Activated CD8-positive, alpha-beta T cell treated with anti-CD3 and anti-CD28 coated beads, Interleukin-2, amount 10 ng/mL, durations not matched to agents 7 days and 5 days (primary cell): ENCODE measurements at regions not wholly inside any gene's neighbourhood (a gene's known extent, or its start where the extent isn't known, plus 50 kb on each side); places are given as distances from the start of the nearest gene placed in this dataset.

Experiments
- ATAC-seq: fragments of 150-1000 bp; cut with Tn5 transposase; one replicate; pipeline ENCODE4 v1.10.0; 2021; ENCODE audit warnings: moderate library complexity
- CTCF ChIA-PET: fragments of 350-600 bp; sonication (Branson Sonifier 250); formaldehyde crosslinking; loops from one replicate; lab custom pipeline; 2021; ENCODE audit warnings: antibody characterized with exemption; lab: Charles Lee
- POLR2A ChIA-PET: fragments of 350-600 bp; sonication (Branson Sonifier 250); formaldehyde crosslinking; loops from one replicate; lab custom pipeline; 2021; ENCODE audit warnings: antibody characterized with exemption; lab: Charles Lee
- DNase-seq: peaks from one replicate; pipeline ENCODE4 v3.0.0-alpha.2; 2020
- H3K27ac Mint-ChIP-seq: one replicate; pipeline ENCODE4 v1.8.0; 2021; ENCODE audit warnings: mild to moderate bottlenecking, mixed read lengths
- H3K27me3 Mint-ChIP-seq: one replicate; pipeline ENCODE4 v1.8.0; 2021; ENCODE audit warnings: low read depth, mixed read lengths
- H3K36me3 Mint-ChIP-seq: one replicate; pipeline ENCODE4 v1.8.0; 2021; ENCODE audit warnings: low read depth, mixed read lengths
- H3K4me1 Mint-ChIP-seq: one replicate; pipeline ENCODE4 v1.8.0; 2021; ENCODE audit warnings: low read depth, mixed read lengths
- H3K4me3 Mint-ChIP-seq: one replicate; pipeline ENCODE4 v1.8.0; 2021; ENCODE audit warnings: mild to moderate bottlenecking, mixed read lengths
- H3K9me3 Mint-ChIP-seq: one replicate; pipeline ENCODE4 v1.8.0; 2022; ENCODE audit warnings: mixed read lengths; ENCODE audit not compliant: insufficient read depth

DNA sequence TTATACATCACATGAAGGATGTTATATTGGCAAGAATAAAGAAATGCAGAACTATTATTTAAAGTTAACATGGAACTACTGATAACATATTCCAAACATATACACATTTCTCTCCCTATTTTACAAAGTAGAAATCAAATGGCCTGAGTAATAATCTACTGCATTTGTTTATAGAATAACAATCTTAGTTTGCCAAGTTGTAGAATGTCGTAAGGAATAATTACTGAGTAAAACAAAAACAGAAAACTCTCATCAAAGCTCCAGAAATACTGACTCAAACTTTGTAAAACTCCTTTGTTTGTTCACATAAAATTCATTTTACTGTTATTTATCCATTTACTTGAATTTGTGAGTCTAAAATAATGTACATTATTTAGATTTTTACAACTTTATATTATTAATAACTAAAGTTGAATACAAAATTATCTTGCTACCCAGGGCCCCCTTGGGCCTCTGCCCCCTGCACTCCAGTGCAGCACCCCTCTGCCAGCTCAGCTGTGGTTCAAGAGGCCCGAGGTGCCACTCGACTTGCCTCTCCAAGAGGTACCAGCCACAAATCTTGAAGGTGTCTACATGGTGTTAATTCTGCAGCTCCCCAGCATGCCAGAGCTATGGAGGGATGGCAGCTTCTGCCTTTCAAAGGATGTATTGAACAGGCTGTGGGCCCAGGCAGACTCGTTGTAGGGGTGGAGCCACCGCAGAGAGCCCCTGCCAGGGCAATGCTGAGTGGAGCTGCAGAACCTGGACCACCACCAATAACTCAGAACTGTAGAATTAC, 2819.7 kb downstream of the PCDH9 start:
- CTCF ChIA-PET = no interaction called here
- Mint-ChIP-seq H3K9me3 (peaks cover 24% of the 10 kb centered on the region), H3K36me3 (no peaks in the 10 kb centered on the region), H3K4me3 (no peak overlapping the region), H3K27me3 (no peaks in the 10 kb centered on the region), H3K27ac (no peak overlapping the region), H3K4me1 (no peaks in the 10 kb centered on the region)
- DNase-seq (no peak), ATAC-seq (no peak)
- POLR2A ChIA-PET = no interaction called here

DNA sequence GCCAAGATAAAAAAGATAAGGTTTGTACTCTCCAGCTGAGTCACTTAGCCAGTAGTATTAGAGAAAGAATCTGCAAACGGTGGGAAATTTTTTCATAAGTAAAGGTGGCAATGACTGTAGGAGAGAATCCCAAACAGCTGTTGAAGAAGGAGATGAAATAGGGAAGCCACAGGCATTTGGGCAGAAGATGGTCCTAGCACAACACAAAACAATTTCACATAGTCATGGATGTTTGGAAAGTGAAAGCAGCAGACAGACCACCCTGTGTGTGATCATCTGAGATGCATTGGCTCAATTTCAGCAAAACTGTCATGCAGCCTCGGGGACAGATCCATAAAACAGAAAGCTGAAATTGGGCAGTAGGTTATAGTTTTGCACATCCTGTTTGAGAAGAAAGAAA, 2832.4 kb downstream of the PCDH9 start:
- H3K36me3 Mint-ChIP-seq = no peaks in the 10 kb centered on the region
- CTCF ChIA-PET = no interaction called here
- no peak overlapping the region for H3K4me3 Mint-ChIP-seq
- POLR2A ChIA-PET = no interaction called here
- H3K4me1 Mint-ChIP-seq = no peaks in the 10 kb centered on the region
- ATAC-seq (no peak), DNase-seq (no peak)
- H3K9me3 Mint-ChIP-seq = peaks cover 16% of the 10 kb centered on the region
- no peaks in the 10 kb centered on the region for H3K27me3 Mint-ChIP-seq
- H3K27ac Mint-ChIP-seq = no peak overlapping the region

DNA sequence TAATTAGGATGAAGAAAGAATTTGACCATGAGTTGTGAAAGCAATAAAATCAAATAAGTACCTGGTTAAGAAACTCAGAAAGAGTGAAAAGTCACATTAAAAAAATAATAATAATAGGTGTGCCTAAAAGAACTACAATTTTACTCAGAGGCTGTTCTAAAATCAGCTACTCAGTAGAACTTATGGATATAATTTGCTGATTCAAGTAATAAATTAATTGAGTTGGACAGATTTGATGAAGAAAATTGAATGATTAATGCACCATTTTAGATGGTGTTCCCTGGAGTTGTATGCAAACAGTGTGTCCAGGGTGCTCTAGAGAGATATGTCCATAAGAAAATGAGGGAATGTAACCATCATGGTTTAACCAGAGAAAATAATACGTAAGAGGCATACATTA, 2852.5 kb downstream of the PCDH9 start:
- ChIA-PET CTCF (no interaction called here), POLR2A (no interaction called here)
- Mint-ChIP-seq H3K36me3 (no peaks in the 10 kb centered on the region), H3K4me1 (no peaks in the 10 kb centered on the region), H3K4me3 (no peak overlapping the region), H3K9me3 (peaks cover 31% of the 10 kb centered on the region), H3K27ac (no peak overlapping the region), H3K27me3 (no peaks in the 10 kb centered on the region)
- DNase-seq = no peak
- no peak for ATAC-seq

DNA sequence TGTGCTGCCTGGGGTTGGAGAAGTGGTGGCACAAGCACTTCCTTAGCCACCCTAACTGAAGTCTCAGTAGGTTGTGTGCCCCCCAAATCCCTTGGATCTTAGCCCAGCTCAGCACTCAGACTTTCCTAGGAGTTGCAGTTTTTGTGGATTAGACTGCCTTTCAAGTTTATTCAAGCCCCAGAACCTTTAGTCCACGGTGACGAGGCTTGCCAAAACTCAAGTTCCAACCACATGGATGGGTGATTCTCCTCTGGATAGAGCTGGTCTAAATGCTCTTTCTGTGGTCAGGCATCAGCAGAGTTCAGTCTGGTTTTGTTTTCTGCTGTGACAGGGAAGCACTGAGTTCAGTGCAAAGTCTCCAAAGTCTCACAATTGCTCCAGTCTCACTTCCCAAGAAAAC, 2858.7 kb downstream of the PCDH9 start:
- POLR2A ChIA-PET = no interaction called here
- Mint-ChIP-seq H3K4me1 (no peaks in the 10 kb centered on the region), H3K4me3 (no peak overlapping the region), H3K9me3 (peaks cover 34% of the 10 kb centered on the region), H3K36me3 (no peaks in the 10 kb centered on the region), H3K27ac (no peak overlapping the region), H3K27me3 (no peaks in the 10 kb centered on the region)
- CTCF ChIA-PET = no interaction called here
- DNase-seq (no peak), ATAC-seq (no peak)

DNA sequence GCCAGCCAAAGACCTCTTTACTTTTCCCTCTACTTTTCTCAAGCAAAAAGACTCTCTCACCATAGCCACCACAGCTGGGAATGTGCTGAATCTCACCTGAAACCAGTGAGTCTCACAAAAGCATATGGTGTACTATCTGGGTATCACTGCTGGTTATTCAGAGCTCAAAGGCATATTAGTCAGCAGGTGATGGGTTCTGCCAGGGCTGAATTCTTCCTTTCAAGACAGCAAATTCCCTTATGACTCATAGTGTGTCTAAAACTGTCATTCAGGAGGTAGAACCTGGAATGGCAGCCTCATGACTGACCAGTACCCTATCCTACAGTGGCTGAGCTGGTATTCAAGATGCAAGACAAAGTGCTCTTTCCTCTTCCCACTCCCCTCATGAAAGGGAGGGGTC, 2859.1 kb downstream of the PCDH9 start:
- POLR2A ChIA-PET = no interaction called here

DNA sequence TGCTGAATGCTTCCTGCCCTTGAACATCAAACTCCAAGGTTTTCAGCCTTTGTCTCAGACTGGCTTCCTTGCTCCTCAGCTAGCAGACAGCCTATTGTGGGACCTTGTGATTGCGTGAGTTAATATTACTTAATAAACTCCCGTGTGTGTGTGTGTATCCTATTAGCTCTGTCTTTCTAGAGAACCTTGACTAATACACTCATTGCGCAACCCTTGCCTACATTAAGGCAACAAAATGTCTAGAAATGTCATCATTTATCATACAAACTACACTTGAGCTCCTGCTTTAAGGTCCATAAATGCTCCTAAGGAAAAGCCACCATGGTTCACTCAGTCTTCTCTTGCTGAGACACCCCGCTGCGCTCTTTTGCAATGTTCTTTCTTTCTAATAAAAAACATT, 2861.0 kb downstream of the PCDH9 start:
- Mint-ChIP-seq H3K4me3 (no peak overlapping the region), H3K36me3 (no peaks in the 10 kb centered on the region), H3K27ac (no peak overlapping the region), H3K4me1 (no peaks in the 10 kb centered on the region), H3K9me3 (peaks cover 35% of the 10 kb centered on the region), H3K27me3 (no peaks in the 10 kb centered on the region)
- ATAC-seq (no peak), DNase-seq (no peak)
- CTCF ChIA-PET = no interaction called here
- POLR2A ChIA-PET = no interaction called here

More for the DNA sequence above, 2859.1 kb downstream of the PCDH9 start:
- no peak for ATAC-seq
- DNase-seq = no peak
- Mint-ChIP-seq H3K4me3 (no peak overlapping the region), H3K36me3 (no peaks in the 10 kb centered on the region), H3K9me3 (peaks cover 30% of the 10 kb centered on the region), H3K27me3 (no peaks in the 10 kb centered on the region), H3K27ac (no peak overlapping the region), H3K4me1 (no peaks in the 10 kb centered on the region)
- CTCF ChIA-PET = no interaction called here

DNA sequence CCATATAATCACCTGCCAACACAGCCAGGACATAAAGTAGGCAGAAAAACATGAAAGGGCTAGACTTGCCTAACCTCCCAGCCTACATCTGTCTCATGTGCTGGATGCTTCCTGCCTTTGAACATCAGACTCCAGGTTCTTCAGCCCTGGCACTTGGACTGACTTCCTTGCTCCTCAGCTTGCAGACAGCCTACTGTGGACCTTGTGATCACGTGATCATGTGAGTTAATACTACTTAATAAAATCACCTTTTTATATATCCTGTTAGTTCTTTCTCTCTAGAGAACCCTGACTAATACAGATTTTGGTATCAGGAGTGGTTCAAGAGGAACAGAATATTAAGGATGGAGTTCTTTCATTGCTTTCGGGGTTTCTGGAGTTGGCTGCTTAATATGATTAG, 2867.6 kb downstream of the PCDH9 start:
- Mint-ChIP-seq H3K4me1 (no peaks in the 10 kb centered on the region), H3K4me3 (no peak overlapping the region), H3K36me3 (no peaks in the 10 kb centered on the region), H3K9me3 (peaks cover 17% of the 10 kb centered on the region), H3K27me3 (no peaks in the 10 kb centered on the region), H3K27ac (no peak overlapping the region)
- DNase-seq (no peak), ATAC-seq (no peak)
- CTCF ChIA-PET = no interaction called here
- POLR2A ChIA-PET = no interaction called here

DNA sequence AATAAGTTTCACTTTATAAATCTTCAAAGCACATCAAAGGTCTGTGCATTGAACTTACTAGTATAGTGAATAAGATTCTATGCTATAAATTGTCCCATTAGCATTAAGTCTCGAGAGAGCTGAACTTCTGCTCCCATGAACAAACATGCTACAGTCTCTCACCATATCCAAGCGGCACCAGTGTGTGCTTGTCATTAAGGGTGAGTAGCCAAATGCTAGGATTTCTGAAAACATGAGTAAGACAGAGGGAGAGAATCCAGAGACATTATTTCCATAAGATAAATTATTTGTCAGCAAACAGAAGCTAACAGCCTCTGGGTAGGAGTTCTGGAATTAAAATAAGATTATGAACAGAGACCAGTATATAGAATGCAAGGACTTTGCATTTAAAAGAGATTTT, 2882.5 kb downstream of the PCDH9 start:
- Mint-ChIP-seq H3K4me1 (no peaks in the 10 kb centered on the region), H3K27ac (no peak overlapping the region), H3K9me3 (peaks cover 25% of the 10 kb centered on the region), H3K4me3 (no peak overlapping the region), H3K36me3 (no peaks in the 10 kb centered on the region), H3K27me3 (no peaks in the 10 kb centered on the region)
- DNase-seq = no peak
- no peak for ATAC-seq
- POLR2A ChIA-PET = no interaction called here
- CTCF ChIA-PET = no interaction called here

DNA sequence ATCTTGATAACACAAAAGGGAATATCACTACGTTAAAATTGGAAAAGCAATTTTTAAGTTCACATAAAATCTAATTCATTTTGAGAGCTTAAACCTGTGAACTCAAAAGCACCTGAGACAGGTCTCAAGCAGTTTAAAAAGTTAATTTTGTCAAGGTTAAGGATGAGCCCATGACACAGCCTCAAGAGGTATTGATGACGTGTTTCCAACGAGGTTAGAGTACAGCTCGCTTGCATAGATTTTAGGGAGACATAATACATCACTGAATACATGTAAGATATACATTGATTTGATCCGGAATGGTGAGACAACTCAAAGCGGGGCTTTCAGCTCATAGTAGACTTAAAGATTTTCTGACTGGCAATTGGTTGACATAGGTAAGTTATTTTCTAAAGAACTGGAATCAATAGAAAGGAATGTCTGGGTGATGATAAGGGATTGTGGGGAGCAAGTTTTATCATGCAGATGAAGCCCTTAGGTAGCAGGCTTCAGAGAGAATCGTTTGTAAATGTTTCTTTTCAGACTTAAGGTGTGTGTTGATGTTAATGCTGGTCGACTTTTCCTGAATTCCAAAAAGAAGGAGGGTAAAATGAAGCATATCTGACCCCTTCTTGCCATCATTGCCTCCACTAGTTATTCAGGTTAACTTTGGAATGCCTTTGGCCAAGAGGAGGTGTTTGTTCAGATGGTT, 2890.6 kb downstream of the PCDH9 start:
- Mint-ChIP-seq H3K27ac (no peak overlapping the region), H3K36me3 (no peaks in the 10 kb centered on the region), H3K27me3 (no peaks in the 10 kb centered on the region), H3K4me3 (no peak overlapping the region), H3K9me3 (peaks cover 21% of the 10 kb centered on the region), H3K4me1 (no peaks in the 10 kb centered on the region)
- ATAC-seq (no peak), DNase-seq (no peak)
- ChIA-PET CTCF (no interaction called here), POLR2A (no interaction called here)

DNA sequence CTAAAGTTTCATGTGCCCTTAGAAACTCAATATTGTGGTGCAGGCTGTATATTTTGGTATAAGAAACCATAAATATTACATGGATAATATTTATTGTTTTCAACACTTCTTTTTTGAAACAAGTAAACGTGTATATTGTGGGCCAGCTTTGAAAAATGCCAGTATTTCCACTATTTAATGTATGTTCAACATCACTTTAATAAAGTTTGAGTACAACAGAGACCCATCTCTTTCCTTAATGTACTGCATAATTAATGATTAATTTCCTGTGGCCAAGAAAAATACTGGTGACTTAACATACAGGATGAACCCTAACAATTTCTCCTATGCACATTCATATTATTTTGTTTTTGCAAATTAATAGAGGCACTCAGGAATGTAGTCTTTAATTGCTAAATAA, 2891.5 kb downstream of the PCDH9 start:
- Mint-ChIP-seq H3K36me3 (no peaks in the 10 kb centered on the region), H3K27me3 (no peaks in the 10 kb centered on the region), H3K4me3 (no peak overlapping the region), H3K4me1 (no peaks in the 10 kb centered on the region), H3K27ac (no peak overlapping the region), H3K9me3 (peaks cover 27% of the 10 kb centered on the region)
- ATAC-seq (no peak), DNase-seq (no peak)
- ChIA-PET POLR2A (no interaction called here), CTCF (no interaction called here)

DNA sequence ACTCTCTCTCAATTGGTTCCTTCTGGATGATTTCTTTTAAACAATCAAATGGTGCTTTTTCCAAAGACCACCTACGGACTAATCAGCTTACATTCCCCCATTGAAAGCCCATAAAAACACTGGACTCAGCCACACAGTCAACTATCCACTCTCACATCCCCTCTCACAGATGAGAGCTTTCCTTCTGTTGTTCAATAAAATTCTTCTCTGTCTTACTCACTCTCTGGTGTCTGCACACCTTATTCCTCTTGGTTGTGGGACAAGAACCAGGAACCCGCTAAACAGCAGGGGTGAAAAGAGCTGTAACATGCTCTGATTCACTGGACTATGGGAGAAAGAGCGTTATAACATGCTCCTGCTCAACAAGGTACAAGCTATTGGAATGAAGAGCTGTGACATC, 2896.2 kb downstream of the PCDH9 start:
- ChIA-PET CTCF (no interaction called here), POLR2A (no interaction called here)
- no peak overlapping the region for H3K27ac Mint-ChIP-seq
- H3K4me1 Mint-ChIP-seq = no peaks in the 10 kb centered on the region
- H3K9me3 Mint-ChIP-seq = peaks cover 30% of the 10 kb centered on the region
- ATAC-seq (no peak), DNase-seq (no peak)
- H3K4me3 Mint-ChIP-seq = no peak overlapping the region
- H3K27me3 Mint-ChIP-seq = no peaks in the 10 kb centered on the region
- no peaks in the 10 kb centered on the region for H3K36me3 Mint-ChIP-seq

DNA sequence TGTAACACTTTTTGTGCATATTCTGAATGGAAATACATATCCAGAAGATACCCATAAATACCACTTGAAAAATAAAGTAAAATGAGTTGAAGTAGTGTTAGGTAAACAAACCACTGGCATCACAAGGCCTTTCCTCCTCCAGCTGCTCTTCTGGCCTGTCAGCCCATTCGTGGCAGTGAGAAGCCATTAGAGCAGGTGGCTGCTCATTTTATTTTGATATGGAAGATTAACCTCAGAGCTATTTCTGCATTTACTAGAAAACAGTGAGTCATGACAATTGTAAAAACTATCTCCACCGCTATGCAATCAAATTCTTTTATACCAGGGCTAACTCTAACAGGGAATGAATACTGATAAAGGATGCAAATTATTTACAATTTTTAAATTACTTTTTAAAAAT, 2898.1 kb downstream of the PCDH9 start:
- H3K4me3 Mint-ChIP-seq = no peak overlapping the region
- no peaks in the 10 kb centered on the region for H3K27me3 Mint-ChIP-seq
- ATAC-seq (no peak), DNase-seq (no peak)
- H3K9me3 Mint-ChIP-seq = peaks cover 23% of the 10 kb centered on the region
- no peaks in the 10 kb centered on the region for H3K36me3 Mint-ChIP-seq
- CTCF ChIA-PET = no interaction called here
- H3K4me1 Mint-ChIP-seq = no peaks in the 10 kb centered on the region
- no peak overlapping the region for H3K27ac Mint-ChIP-seq
- POLR2A ChIA-PET = no interaction called here
